Mesothelial cell of epicardium (in vitro differentiated cells): ENCODE measurements at regions not wholly inside any gene's neighbourhood (a gene's known extent, or its start where the extent isn't known, plus 50 kb on each side); places are given as distances from the start of the nearest gene placed in this dataset.

Experiments used
- DNase-seq, 2 experiments: peaks; one replicate each; pipeline ENCODE4 v3.0.0; 2021; ENCODE audit warnings: low spot score in 2 of 2; ENCODE audit not compliant: unreplicated experiment in 2 of 2
- H3K27ac Mint-ChIP-seq: 2 replicates; pipeline ENCODE4 v1.8.0; 2021; ENCODE audit warnings: mixed read lengths
- H3K27me3 Mint-ChIP-seq: 2 replicates; pipeline ENCODE4 v1.8.0; 2021; ENCODE audit warnings: low read depth, mixed read lengths
- H3K36me3 Mint-ChIP-seq: 2 replicates; pipeline ENCODE4 v1.8.0; 2021; ENCODE audit warnings: mixed read lengths
- H3K4me1 Mint-ChIP-seq: 2 replicates; pipeline ENCODE4 v1.8.0; 2021; ENCODE audit warnings: mixed read lengths
- H3K4me3 Mint-ChIP-seq: 2 replicates; pipeline ENCODE4 v1.8.0; 2021; ENCODE audit warnings: mild to moderate bottlenecking, moderate library complexity, mixed read lengths
- H3K9me3 Mint-ChIP-seq: 2 replicates; pipeline ENCODE4 v1.8.0; 2021; ENCODE audit warnings: mixed read lengths
- TF ChIP-seq, protein P1 (sequence below): fragments of 200-600 bp; sonication (generic); IDR thresholded peaks from one replicate; pipeline ENCODE4 v1.5.0; 2021; ENCODE audit warnings: antibody characterized with exemption; ENCODE audit not compliant: unreplicated experiment

DNA sequence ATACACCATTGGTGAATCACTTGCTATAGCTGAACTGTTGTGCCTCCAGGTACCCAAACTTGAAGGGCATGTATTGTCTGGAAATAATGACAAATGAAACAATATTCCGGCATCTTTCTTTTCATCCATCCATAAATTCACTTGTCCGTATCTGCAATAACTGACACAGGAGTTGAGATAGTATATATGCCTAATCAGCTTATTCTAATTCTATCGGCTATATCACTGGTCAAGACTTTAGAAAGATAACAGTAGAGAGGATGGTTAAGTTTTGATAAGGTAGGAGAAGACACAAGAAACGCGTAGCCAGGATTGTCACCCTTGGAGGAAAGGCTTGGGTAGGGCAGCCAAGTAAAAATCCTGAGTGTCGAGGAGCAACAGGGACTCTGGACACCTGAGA is 1634.6 kb upstream of the CELF4 start:
- no peaks in the 10 kb centered on the region for H3K4me1 Mint-ChIP-seq
- no peak for DNase-seq
- no peaks in the 10 kb centered on the region for H3K27me3 Mint-ChIP-seq
- H3K4me3 Mint-ChIP-seq, result no peak overlapping the region
- no peaks in the 10 kb centered on the region for H3K36me3 Mint-ChIP-seq
- H3K27ac Mint-ChIP-seq, result no peak overlapping the region
- no peaks in the 10 kb centered on the region for H3K9me3 Mint-ChIP-seq
- TF ChIP-seq, protein P1, sequence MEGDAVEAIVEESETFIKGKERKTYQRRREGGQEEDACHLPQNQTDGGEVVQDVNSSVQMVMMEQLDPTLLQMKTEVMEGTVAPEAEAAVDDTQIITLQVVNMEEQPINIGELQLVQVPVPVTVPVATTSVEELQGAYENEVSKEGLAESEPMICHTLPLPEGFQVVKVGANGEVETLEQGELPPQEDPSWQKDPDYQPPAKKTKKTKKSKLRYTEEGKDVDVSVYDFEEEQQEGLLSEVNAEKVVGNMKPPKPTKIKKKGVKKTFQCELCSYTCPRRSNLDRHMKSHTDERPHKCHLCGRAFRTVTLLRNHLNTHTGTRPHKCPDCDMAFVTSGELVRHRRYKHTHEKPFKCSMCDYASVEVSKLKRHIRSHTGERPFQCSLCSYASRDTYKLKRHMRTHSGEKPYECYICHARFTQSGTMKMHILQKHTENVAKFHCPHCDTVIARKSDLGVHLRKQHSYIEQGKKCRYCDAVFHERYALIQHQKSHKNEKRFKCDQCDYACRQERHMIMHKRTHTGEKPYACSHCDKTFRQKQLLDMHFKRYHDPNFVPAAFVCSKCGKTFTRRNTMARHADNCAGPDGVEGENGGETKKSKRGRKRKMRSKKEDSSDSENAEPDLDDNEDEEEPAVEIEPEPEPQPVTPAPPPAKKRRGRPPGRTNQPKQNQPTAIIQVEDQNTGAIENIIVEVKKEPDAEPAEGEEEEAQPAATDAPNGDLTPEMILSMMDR, result no peak

DNA sequence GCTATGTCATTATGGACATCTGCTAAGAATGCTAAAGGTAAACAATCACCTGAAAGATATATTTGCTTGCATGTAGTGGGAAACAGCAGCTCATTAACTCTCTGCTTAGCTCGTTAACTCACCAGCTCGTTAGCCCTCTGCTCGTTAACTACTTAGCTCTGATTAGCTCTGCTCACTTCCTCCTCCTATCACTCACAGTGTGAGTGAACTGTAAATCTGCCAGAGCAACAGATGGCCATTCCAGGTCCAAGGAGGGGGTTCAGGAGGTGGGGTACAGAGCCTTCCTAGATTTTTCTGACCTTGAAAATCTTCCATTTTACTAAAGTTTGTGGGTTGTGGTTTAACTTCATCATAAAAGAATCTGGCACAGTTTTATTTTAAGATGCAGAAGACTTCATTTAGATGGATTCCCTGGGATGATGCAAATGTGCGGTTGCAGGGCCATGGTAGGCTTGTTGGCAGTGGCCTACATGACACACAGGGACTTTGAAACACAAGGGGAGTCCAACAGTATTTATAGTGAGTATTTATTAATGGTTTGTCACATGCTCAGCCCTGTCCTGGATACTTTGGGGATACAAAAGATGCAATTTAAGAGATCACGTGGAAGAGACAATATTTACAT is 1633.7 kb upstream of the CELF4 start:
- H3K9me3 Mint-ChIP-seq, result no peaks in the 10 kb centered on the region
- no peak overlapping the region for H3K27ac Mint-ChIP-seq
- H3K4me1 Mint-ChIP-seq, result no peaks in the 10 kb centered on the region
- no peaks in the 10 kb centered on the region for H3K36me3 Mint-ChIP-seq
- no peak overlapping the region for H3K4me3 Mint-ChIP-seq
- DNase-seq, result no peak
- no peaks in the 10 kb centered on the region for H3K27me3 Mint-ChIP-seq
- TF ChIP-seq, protein P1, result no peak

DNA sequence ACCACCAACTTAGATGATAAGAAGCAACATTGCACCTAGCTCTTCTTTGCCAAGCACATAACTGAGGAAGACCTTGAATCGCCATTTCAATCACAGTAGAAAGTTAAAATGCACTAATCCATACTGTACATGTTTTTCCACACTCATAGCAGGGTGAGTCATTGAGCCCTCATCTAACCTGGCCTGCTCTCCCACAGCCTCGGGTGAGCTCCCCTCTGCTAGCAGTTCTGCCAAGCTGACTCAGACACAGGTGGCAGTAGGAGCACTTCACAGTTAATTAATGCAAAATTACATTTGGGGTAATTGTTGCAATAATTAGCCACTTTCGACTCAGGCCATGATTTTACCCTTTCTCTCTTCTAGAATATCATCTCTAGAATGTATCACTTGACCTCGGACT is 1632.8 kb upstream of the CELF4 start:
- Mint-ChIP-seq H3K4me3 (no peak overlapping the region), H3K27ac (no peak overlapping the region), H3K9me3 (no peaks in the 10 kb centered on the region), H3K36me3 (no peaks in the 10 kb centered on the region), H3K4me1 (no peaks in the 10 kb centered on the region), H3K27me3 (no peaks in the 10 kb centered on the region)
- TF ChIP-seq, protein P1, result no peak
- DNase-seq, result no peak

DNA sequence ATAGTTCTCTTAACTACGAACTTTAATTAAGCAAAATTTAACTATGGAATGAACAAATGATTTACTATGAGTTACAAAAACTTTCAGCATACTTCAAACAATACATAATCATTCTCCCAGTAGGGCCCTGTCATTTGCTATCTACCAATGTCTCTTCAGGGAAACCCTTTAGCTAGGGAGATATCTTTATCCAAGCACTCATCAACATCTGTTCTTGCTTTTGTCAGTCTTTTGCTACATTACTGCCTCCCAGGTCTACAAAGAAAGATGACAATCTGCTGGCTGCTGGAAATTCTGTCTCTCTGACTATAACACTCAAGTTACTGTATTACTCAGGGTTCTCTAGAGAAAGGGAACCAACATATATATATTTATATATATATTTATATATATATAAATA is 1626.3 kb upstream of the CELF4 start:
- TF ChIP-seq, protein P1, result no peak
- no peak for DNase-seq
- Mint-ChIP-seq H3K27me3 (no peaks in the 10 kb centered on the region), H3K27ac (no peak overlapping the region), H3K4me3 (no peak overlapping the region), H3K9me3 (no peaks in the 10 kb centered on the region), H3K4me1 (no peaks in the 10 kb centered on the region), H3K36me3 (no peaks in the 10 kb centered on the region)

DNA sequence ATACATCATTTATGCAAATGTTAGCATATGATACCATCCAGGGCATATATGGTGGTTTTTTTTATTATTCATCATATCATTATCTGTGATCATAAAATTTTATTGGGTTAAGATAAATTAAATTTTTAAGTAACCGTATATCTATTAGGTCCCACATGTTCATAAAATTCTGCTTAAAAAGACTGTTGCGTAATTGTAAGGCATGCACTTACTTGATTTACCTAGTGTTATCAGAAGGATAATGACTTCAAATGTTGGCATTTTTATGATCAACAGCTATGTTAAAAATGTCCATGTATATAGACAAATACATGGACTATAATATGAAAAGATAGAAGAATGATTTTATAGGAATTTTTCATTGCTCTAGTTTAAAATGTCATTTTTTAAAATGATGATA is 1625.5 kb upstream of the CELF4 start:
- H3K9me3 Mint-ChIP-seq, result no peaks in the 10 kb centered on the region
- no peaks in the 10 kb centered on the region for H3K27me3 Mint-ChIP-seq
- H3K36me3 Mint-ChIP-seq, result no peaks in the 10 kb centered on the region
- no peak overlapping the region for H3K4me3 Mint-ChIP-seq
- no peaks in the 10 kb centered on the region for H3K4me1 Mint-ChIP-seq
- H3K27ac Mint-ChIP-seq, result no peak overlapping the region
- DNase-seq, result no peak
- TF ChIP-seq, protein P1, result no peak

DNA sequence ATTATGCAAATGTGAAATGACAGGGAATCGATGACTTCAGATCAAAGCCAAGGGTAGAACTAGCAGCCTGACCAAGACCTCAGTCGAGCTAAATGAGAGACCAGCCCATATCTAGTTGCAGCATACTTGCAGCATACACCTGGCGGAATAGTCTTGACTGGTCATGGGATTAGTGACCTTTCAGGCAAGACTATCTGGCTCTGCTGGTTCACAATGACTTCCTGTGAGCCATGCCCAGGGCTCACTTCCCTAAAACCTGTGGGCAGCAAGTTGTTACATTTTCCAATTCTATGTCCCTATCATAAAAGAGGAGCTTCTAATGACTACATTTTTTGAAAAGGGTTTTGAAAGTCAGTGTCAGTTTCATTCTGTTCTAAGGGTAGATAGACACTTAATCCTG is 1624.9 kb upstream of the CELF4 start:
- Mint-ChIP-seq H3K27me3 (no peaks in the 10 kb centered on the region), H3K9me3 (no peaks in the 10 kb centered on the region), H3K36me3 (no peaks in the 10 kb centered on the region), H3K4me3 (no peak overlapping the region), H3K27ac (no peak overlapping the region), H3K4me1 (no peaks in the 10 kb centered on the region)
- TF ChIP-seq, protein P1, result no peak
- no peak for DNase-seq
